Mesendoderm (in vitro differentiated cells): ENCODE measurements at regions not wholly inside any gene's neighbourhood (a gene's known extent, or its start where the extent isn't known, plus 50 kb on each side); places are given as distances from the start of the nearest gene placed in this dataset.

Source experiments
- DNase-seq: peaks from one replicate; pipeline ENCODE4 v3.0.0; 2013
- H2AK5ac ChIP-seq: 2 replicates; pipeline ENCODE4 v1.6.1; 2013; ENCODE audit warnings: low read length, inconsistent platforms
- H2BK120ac ChIP-seq: 2 replicates; pipeline ENCODE4 v1.6.1; 2013; ENCODE audit warnings: low read depth, mild to moderate bottlenecking, low read length, moderate library complexity, mixed read lengths
- H2BK15ac ChIP-seq: replicated peaks from 2 replicates; pipeline ENCODE4 v1.6.1; 2013; ENCODE audit warnings: low read depth, mild to moderate bottlenecking, moderate library complexity
- H2BK5ac ChIP-seq: 2 replicates; pipeline ENCODE4 v1.6.1; 2013; ENCODE audit warnings: low read length, inconsistent platforms
- H3K18ac ChIP-seq: 2 replicates; pipeline ENCODE4 v1.6.1; 2013; ENCODE audit warnings: mild to moderate bottlenecking, low read length, mixed read lengths
- H3K23ac ChIP-seq: one replicate; pipeline ENCODE4 v1.6.1; 2013; ENCODE audit warnings: low read length
- H3K27ac ChIP-seq: 2 replicates; pipeline ENCODE4 v1.5.1; 2013; ENCODE audit warnings: low read depth, mild to moderate bottlenecking, inconsistent platforms, low read length, moderate library complexity
- H3K27me3 ChIP-seq: 2 replicates; pipeline ENCODE4 v1.6.1; 2013; ENCODE audit warnings: low read length, control low read depth, mild to moderate bottlenecking, inconsistent platforms; ENCODE audit not compliant: insufficient read depth, poor library complexity
- H3K36me3 ChIP-seq: 2 replicates; pipeline ENCODE4 v1.6.1; 2013; ENCODE audit warnings: low read length, inconsistent platforms; ENCODE audit not compliant: control insufficient read depth, insufficient read depth
- H3K4ac ChIP-seq: one replicate; pipeline ENCODE4 v1.6.1; 2013; ENCODE audit warnings: low read depth, mild to moderate bottlenecking, low read length, moderate library complexity
- H3K4me1 ChIP-seq: 2 replicates; pipeline ENCODE4 v1.6.1; 2013; ENCODE audit warnings: low read depth, low read length, inconsistent platforms; ENCODE audit not compliant: control insufficient read depth
- H3K4me2 ChIP-seq: 2 replicates; pipeline ENCODE4 v1.6.1; 2013; ENCODE audit warnings: low read length
- H3K4me3 ChIP-seq: 2 replicates; pipeline ENCODE4 v1.5.1; 2013; ENCODE audit warnings: mild to moderate bottlenecking, low read length
- H3K56ac ChIP-seq: one replicate; pipeline ENCODE4 v1.6.1; 2013; ENCODE audit warnings: low read length
- H3K79me1 ChIP-seq: 2 replicates; pipeline ENCODE4 v1.6.1; 2013; ENCODE audit warnings: low read length, inconsistent platforms
- H3K79me2 ChIP-seq: 2 replicates; pipeline ENCODE4 v1.6.1; 2013; ENCODE audit warnings: mild to moderate bottlenecking, low read length; ENCODE audit not compliant: control insufficient read depth, insufficient read depth
- H3K9ac ChIP-seq: 2 replicates; pipeline ENCODE4 v1.6.1; 2013; ENCODE audit warnings: low read length, inconsistent platforms
- H4K5ac ChIP-seq: one replicate; pipeline ENCODE4 v1.6.1; 2013; ENCODE audit warnings: low read length
- H4K8ac ChIP-seq: one replicate; pipeline ENCODE4 v1.6.1; 2013; ENCODE audit warnings: low read depth, mild to moderate bottlenecking, control low read depth, low read length, moderate library complexity
- WGBS: extraction: QIAGEN DNeasy Blood & Tissue Kit; methylation state at CpG from one replicate; pipeline ENCODE4 v1.1.7; 2013; ENCODE audit warnings: low lambda C conversion rate, missing lambda C conversion rate; ENCODE audit not compliant: insufficient coverage; ENCODE audit errors: extremely low coverage; 5-methylcytosine and 5-hydroxymethylcytosine counted together

DNA sequence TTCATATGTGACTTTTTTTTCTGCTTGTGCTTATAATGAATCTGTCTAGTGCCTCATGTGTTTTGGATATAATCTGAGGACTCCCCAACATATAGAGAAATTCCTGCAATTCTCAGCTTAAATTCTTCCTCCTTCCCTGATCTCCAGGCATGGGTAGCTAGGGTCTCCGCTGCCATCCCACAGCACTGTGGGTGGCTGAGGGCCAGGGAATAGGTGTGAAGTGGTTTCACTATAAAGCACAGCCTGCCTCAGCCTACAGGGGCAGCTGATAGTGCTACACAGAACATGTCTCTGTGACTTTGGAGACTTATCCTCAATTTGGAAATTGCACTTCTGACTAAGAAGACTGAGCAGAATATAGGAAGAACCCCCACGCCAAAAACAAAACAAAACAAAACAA, 137.3 kb upstream of the NABP1 start:
- WGBS, result no CpG with 5 or more reads among the region's 2 CpGs
- no peak overlapping the region for H3K4me2 ChIP-seq
- no peak overlapping the region for H3K4me3 ChIP-seq

GRCh38 chr2:191543708-191544107, 134.2 kb upstream of the NABP1 start:
- Histone ChIP-seq H3K9ac (no peak overlapping the region), H3K27ac (no peak overlapping the region)

More for the DNA sequence above, 137.3 kb upstream of the NABP1 start:
- no peak overlapping the region for H2BK120ac ChIP-seq
- H3K18ac ChIP-seq, result no peak overlapping the region
- no peak overlapping the region for H4K8ac ChIP-seq
- H3K36me3 ChIP-seq, result no peaks in the 10 kb centered on the region
- H3K27ac ChIP-seq, result no peak overlapping the region
- H3K79me1 ChIP-seq, result no peaks in the 10 kb centered on the region
- no peak overlapping the region for H2BK5ac ChIP-seq
- no peak overlapping the region for H2BK15ac ChIP-seq
- no peak overlapping the region for H3K56ac ChIP-seq
- H3K4me1 ChIP-seq, result no peaks in the 10 kb centered on the region
- H3K4ac ChIP-seq, result no peak overlapping the region
- no peak overlapping the region for H2AK5ac ChIP-seq
- no peaks in the 10 kb centered on the region for H3K79me2 ChIP-seq
- H3K9ac ChIP-seq, result no peak overlapping the region
- DNase-seq, result peak; percentile 51
- H4K5ac ChIP-seq, result no peak overlapping the region
- no peaks in the 10 kb centered on the region for H3K27me3 ChIP-seq
- no peak overlapping the region for H3K23ac ChIP-seq

GRCh38 chr2:191544461-191545062, 133.4 kb upstream of the NABP1 start:
- Histone ChIP-seq H3K4me2 (no peak overlapping the region), H4K8ac (no peak overlapping the region), H3K9ac (no peak overlapping the region), H3K56ac (no peak overlapping the region), H3K4ac (no peak overlapping the region), H3K27ac (no peak overlapping the region), H2BK5ac (no peak overlapping the region), H3K23ac (no peak overlapping the region), H2AK5ac (no peak overlapping the region), H3K4me3 (no peak overlapping the region), H4K5ac (no peak overlapping the region), H3K79me2 (no peaks in the 10 kb centered on the region), H3K4me1 (no peaks in the 10 kb centered on the region), H3K27me3 (no peaks in the 10 kb centered on the region), H3K36me3 (no peaks in the 10 kb centered on the region), H2BK120ac (no peak overlapping the region), H3K18ac (no peak overlapping the region), H2BK15ac (no peak overlapping the region), H3K79me1 (no peaks in the 10 kb centered on the region)
- DNase-seq, result no peak

More at GRCh38 chr2:191543708-191544107, 134.2 kb upstream of the NABP1 start:
- Histone ChIP-seq H3K4me3 (no peak overlapping the region), H4K8ac (no peak overlapping the region), H3K27me3 (no peaks in the 10 kb centered on the region), H3K4ac (no peak overlapping the region), H4K5ac (no peak overlapping the region), H2BK120ac (no peak overlapping the region), H3K36me3 (no peaks in the 10 kb centered on the region), H3K23ac (no peak overlapping the region), H3K79me1 (no peaks in the 10 kb centered on the region), H3K4me1 (no peaks in the 10 kb centered on the region), H3K4me2 (no peak overlapping the region), H3K18ac (peak overlapping the region; percentile 40), H2BK15ac (no peak overlapping the region), H2BK5ac (no peak overlapping the region), H2AK5ac (no peak overlapping the region), H3K56ac (no peak overlapping the region), H3K79me2 (no peaks in the 10 kb centered on the region)
- no peak for DNase-seq
- no CpG with 5 or more reads among the region's 2 CpGs for WGBS

GRCh38 chr2:191545361-191545760, 132.6 kb upstream of the NABP1 start:
- Histone ChIP-seq H3K79me2 (no peaks in the 10 kb centered on the region), H3K9ac (no peak overlapping the region), H3K36me3 (no peaks in the 10 kb centered on the region), H4K5ac (no peak overlapping the region), H3K4me1 (no peaks in the 10 kb centered on the region), H3K4ac (no peak overlapping the region), H3K18ac (no peak overlapping the region), H2BK5ac (no peak overlapping the region), H3K27me3 (no peaks in the 10 kb centered on the region), H2BK15ac (no peak overlapping the region), H3K79me1 (no peaks in the 10 kb centered on the region), H3K4me2 (no peak overlapping the region), H3K56ac (no peak overlapping the region), H2BK120ac (no peak overlapping the region), H4K8ac (no peak overlapping the region), H3K23ac (no peak overlapping the region), H3K27ac (no peak overlapping the region), H2AK5ac (no peak overlapping the region), H3K4me3 (no peak overlapping the region)
- WGBS, result no CpG with 5 or more reads among the region's 2 CpGs
- DNase-seq, result no peak

GRCh38 chr2:191552066-191552465, 125.9 kb upstream of the NABP1 start:
- no peaks in the 10 kb centered on the region for H3K36me3 ChIP-seq
- H3K56ac ChIP-seq, result no peak overlapping the region
- H3K23ac ChIP-seq, result no peak overlapping the region
- H2BK15ac ChIP-seq, result no peak overlapping the region
- no peak overlapping the region for H4K5ac ChIP-seq
- no peak for DNase-seq
- H3K27ac ChIP-seq, result no peak overlapping the region
- H3K4me3 ChIP-seq, result no peak overlapping the region
- no peak overlapping the region for H2AK5ac ChIP-seq
- no peaks in the 10 kb centered on the region for H3K4me1 ChIP-seq
- no peaks in the 10 kb centered on the region for H3K79me2 ChIP-seq
- no peak overlapping the region for H3K4ac ChIP-seq
- H3K79me1 ChIP-seq, result no peaks in the 10 kb centered on the region
- H2BK5ac ChIP-seq, result no peak overlapping the region
- no CpG with 5 or more reads among the region's 6 CpGs for WGBS
- H3K18ac ChIP-seq, result no peak overlapping the region
- H3K9ac ChIP-seq, result no peak overlapping the region
- H3K4me2 ChIP-seq, result no peak overlapping the region
- no peaks in the 10 kb centered on the region for H3K27me3 ChIP-seq
- no peak overlapping the region for H2BK120ac ChIP-seq
- H4K8ac ChIP-seq, result no peak overlapping the region

GRCh38 chr2:191554240-191554639, 123.7 kb upstream of the NABP1 start:
- H3K56ac ChIP-seq, result no peak overlapping the region
- H3K27ac ChIP-seq, result no peak overlapping the region
- no peak overlapping the region for H4K5ac ChIP-seq
- H3K79me2 ChIP-seq, result no peaks in the 10 kb centered on the region
- WGBS, result no CpG with 5 or more reads among the region's 3 CpGs
- no peak overlapping the region for H2BK120ac ChIP-seq
- H3K36me3 ChIP-seq, result no peaks in the 10 kb centered on the region
- no peaks in the 10 kb centered on the region for H3K4me1 ChIP-seq
- no peak overlapping the region for H2BK15ac ChIP-seq
- H2BK5ac ChIP-seq, result no peak overlapping the region
- no peak overlapping the region for H4K8ac ChIP-seq
- H2AK5ac ChIP-seq, result no peak overlapping the region
- no peak for DNase-seq
- no peaks in the 10 kb centered on the region for H3K79me1 ChIP-seq
- H3K27me3 ChIP-seq, result no peaks in the 10 kb centered on the region
- H3K4me2 ChIP-seq, result no peak overlapping the region
- no peak overlapping the region for H3K4ac ChIP-seq
- no peak overlapping the region for H3K4me3 ChIP-seq
- H3K23ac ChIP-seq, result no peak overlapping the region
- H3K9ac ChIP-seq, result no peak overlapping the region
- H3K18ac ChIP-seq, result no peak overlapping the region
